Calu3 (cell line): ENCODE measurements at regions not wholly inside any gene's neighbourhood (a gene's known extent, or its start where the extent isn't known, plus 50 kb on each side); places are given as distances from the start of the nearest gene placed in this dataset.

Experiments used
- BruUV-seq: library from RNA; stranded (reverse); fragments of 400-500 nt; replicated peaks from 2 replicates; lab custom pipeline; 2021; lab: Mats Ljungman, UMichigan
- CTCF ChIA-PET: fragments of 300-600 bp; sonication (Branson Sonifier 250); formaldehyde crosslinking; loops from one replicate; lab custom pipeline; 2022; ENCODE audit warnings: antibody characterized with exemption; lab: Charles Lee
- DNase-seq: peaks from one replicate; pipeline ENCODE4 v3.0.0; 2022
- H3K27ac Mint-ChIP-seq: one replicate; pipeline ENCODE4 v1.8.0; 2022; ENCODE audit warnings: mixed read lengths; ENCODE audit not compliant: unreplicated experiment
- H3K27me3 Mint-ChIP-seq: one replicate; pipeline ENCODE4 v1.8.0; 2022; ENCODE audit warnings: mixed read lengths; ENCODE audit not compliant: unreplicated experiment
- H3K36me3 Mint-ChIP-seq: one replicate; pipeline ENCODE4 v1.8.0; 2022; ENCODE audit warnings: mild to moderate bottlenecking, moderate library complexity, mixed read lengths; ENCODE audit not compliant: insufficient read depth, unreplicated experiment
- H3K4me1 Mint-ChIP-seq: one replicate; pipeline ENCODE4 v1.8.0; 2022; ENCODE audit warnings: mild to moderate bottlenecking, low read depth, mixed read lengths; ENCODE audit not compliant: unreplicated experiment
- H3K4me3 Mint-ChIP-seq: one replicate; pipeline ENCODE4 v1.8.0; 2022; ENCODE audit warnings: mild to moderate bottlenecking, low read depth, moderate library complexity, mixed read lengths; ENCODE audit not compliant: unreplicated experiment
- H3K9me3 Mint-ChIP-seq: one replicate; pipeline ENCODE4 v1.8.0; 2022; ENCODE audit warnings: low read depth, mixed read lengths; ENCODE audit not compliant: unreplicated experiment
- intact Hi-C: fragments of 100-400 bp; cut with micrococcal nuclease; formaldehyde crosslinking; loops from one replicate; pipeline ENCODE4 v1.10.0; 2022; ENCODE audit not compliant: unreplicated experiment
- TF ChIP-seq, protein P1 (sequence below): fragments of 200-600 bp; IDR thresholded peaks from one replicate; pipeline ENCODE4 v1.8.0; 2022; ENCODE audit warnings: antibody characterized with exemption; ENCODE audit not compliant: unreplicated experiment

GRCh38 chrX:42992199-42992943, 214.4 kb upstream of the PPP1R2C start:
- no peak overlapping the region for H3K27ac Mint-ChIP-seq
- BruUV-seq, result no TSS peak
- H3K4me1 Mint-ChIP-seq, result peaks cover 17% of the 10 kb centered on the region
- no peaks in the 10 kb centered on the region for H3K27me3 Mint-ChIP-seq
- CTCF ChIA-PET, result no interaction called here
- H3K4me3 Mint-ChIP-seq, result no peak overlapping the region
- intact Hi-C loops, result no loop called here
- no peak for DNase-seq
- TF ChIP-seq, protein P1, sequence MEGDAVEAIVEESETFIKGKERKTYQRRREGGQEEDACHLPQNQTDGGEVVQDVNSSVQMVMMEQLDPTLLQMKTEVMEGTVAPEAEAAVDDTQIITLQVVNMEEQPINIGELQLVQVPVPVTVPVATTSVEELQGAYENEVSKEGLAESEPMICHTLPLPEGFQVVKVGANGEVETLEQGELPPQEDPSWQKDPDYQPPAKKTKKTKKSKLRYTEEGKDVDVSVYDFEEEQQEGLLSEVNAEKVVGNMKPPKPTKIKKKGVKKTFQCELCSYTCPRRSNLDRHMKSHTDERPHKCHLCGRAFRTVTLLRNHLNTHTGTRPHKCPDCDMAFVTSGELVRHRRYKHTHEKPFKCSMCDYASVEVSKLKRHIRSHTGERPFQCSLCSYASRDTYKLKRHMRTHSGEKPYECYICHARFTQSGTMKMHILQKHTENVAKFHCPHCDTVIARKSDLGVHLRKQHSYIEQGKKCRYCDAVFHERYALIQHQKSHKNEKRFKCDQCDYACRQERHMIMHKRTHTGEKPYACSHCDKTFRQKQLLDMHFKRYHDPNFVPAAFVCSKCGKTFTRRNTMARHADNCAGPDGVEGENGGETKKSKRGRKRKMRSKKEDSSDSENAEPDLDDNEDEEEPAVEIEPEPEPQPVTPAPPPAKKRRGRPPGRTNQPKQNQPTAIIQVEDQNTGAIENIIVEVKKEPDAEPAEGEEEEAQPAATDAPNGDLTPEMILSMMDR, result no peak
- H3K9me3 Mint-ChIP-seq, result no peaks in the 10 kb centered on the region
- no peaks in the 10 kb centered on the region for H3K36me3 Mint-ChIP-seq

DNA sequence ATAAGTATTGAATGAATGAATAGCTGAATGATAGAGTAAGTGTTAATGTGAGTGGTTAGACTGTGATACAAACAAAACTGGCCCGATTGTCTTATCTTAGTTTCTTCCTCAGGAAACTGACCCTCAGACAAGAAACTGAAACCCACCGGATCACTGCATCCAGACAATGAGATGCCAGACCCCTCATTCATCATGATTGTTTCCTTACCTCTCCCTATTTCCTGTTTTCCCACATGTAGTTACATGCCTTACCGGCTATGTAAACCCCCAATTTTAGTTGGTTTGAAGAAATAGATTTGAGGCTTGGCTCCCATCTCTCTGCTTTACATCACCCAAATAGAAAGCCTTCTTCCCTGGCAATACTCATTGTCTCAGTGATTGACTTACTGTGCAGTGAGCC, 218.9 kb upstream of the PPP1R2C start:
- Mint-ChIP-seq H3K36me3 (no peaks in the 10 kb centered on the region), H3K4me1 (peaks cover 17% of the 10 kb centered on the region), H3K4me3 (no peak overlapping the region), H3K27ac (no peak overlapping the region), H3K9me3 (no peaks in the 10 kb centered on the region), H3K27me3 (no peaks in the 10 kb centered on the region)
- TF ChIP-seq, protein P1, result no peak
- no TSS peak for BruUV-seq
- CTCF ChIA-PET, result no interaction called here
- intact Hi-C loops, result no loop called here
- no peak for DNase-seq

DNA sequence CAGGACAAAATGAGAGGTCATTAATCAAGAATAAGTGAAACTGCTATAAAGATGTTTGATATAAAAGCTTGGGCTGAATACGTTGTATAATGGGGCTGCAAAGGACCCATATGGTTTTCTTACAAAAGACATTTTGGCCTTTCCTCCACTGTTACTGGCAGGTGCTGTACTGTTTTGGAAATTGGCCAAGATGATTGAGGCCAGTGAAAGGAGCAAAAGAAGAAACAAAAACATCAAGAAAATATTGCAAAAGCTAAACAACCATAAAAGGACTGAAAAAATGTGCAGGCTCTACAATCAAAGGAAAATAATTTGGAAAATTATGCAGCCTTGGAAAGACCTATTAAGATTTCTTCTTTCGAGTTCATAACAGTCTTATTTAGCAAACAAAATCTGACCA, 222.2 kb upstream of the PPP1R2C start:
- no peaks in the 10 kb centered on the region for H3K4me1 Mint-ChIP-seq
- intact Hi-C loops, result no loop called here
- no peaks in the 10 kb centered on the region for H3K36me3 Mint-ChIP-seq
- TF ChIP-seq, protein P1, result no peak
- no peaks in the 10 kb centered on the region for H3K27me3 Mint-ChIP-seq
- no peaks in the 10 kb centered on the region for H3K9me3 Mint-ChIP-seq
- CTCF ChIA-PET, result interaction anchor here (0.6 kb wide), 1 partner anchor 1377 kb away, joined by 4 read pairs; no protein-coding TSS in a partner anchor
- no peak overlapping the region for H3K4me3 Mint-ChIP-seq
- BruUV-seq, result no TSS peak
- DNase-seq, result no peak
- no peak overlapping the region for H3K27ac Mint-ChIP-seq

GRCh38 chrX:43002526-43003203, 224.7 kb upstream of the PPP1R2C start:
- no peak for DNase-seq
- no peaks in the 10 kb centered on the region for H3K9me3 Mint-ChIP-seq
- CTCF ChIA-PET, result no interaction called here
- no TSS peak for BruUV-seq
- H3K4me1 Mint-ChIP-seq, result no peaks in the 10 kb centered on the region
- TF ChIP-seq, protein P1, result no peak
- no peak overlapping the region for H3K27ac Mint-ChIP-seq
- no peaks in the 10 kb centered on the region for H3K27me3 Mint-ChIP-seq
- H3K4me3 Mint-ChIP-seq, result no peak overlapping the region
- intact Hi-C loops, result no loop called here
- no peaks in the 10 kb centered on the region for H3K36me3 Mint-ChIP-seq
